GM23338 (cell line): ENCODE measurements at regions not wholly inside any gene's neighbourhood (a gene's known extent, or its start where the extent isn't known, plus 50 kb on each side); places are given as distances from the start of the nearest gene placed in this dataset.

ENCODE experiments used
- ATAC-seq: fragments of 200-7000 bp; cut with Tn5 transposase; 3 replicates; pipeline ENCODE4 v1.9.1; 2020
- DNase-seq: peaks from one replicate; pipeline ENCODE4 v3.0.0-alpha.2; 2015; ENCODE audit warnings: low spot score
- H2AFZ ChIP-seq: fragments of 200-600 bp; sonication (generic); 2 replicates; pipeline ENCODE4 v1.8.0; 2016; ENCODE audit warnings: antibody characterized with exemption, mild to moderate bottlenecking, moderate library complexity
- H3F3A ChIP-seq: fragments of 200-600 bp; sonication (generic); replicated peaks from 2 replicates; pipeline ENCODE4 v1.8.0; 2017; ENCODE audit warnings: antibody characterized with exemption, mixed run types, low read depth
- H3K27ac ChIP-seq: fragments of 200-600 bp; sonication (generic); 2 replicates; pipeline ENCODE4 v1.6.1; 2016; ENCODE audit warnings: low read depth
- H3K27me3 ChIP-seq: fragments of 200-600 bp; sonication (generic); 2 replicates; pipeline ENCODE4 v1.8.0; 2016; ENCODE audit warnings: mild to moderate bottlenecking, mixed run types, moderate library complexity; ENCODE audit not compliant: insufficient read depth
- H3K36me3 ChIP-seq: fragments of 200-600 bp; sonication (generic); 2 replicates; pipeline ENCODE4 v1.8.0; 2016; ENCODE audit warnings: mild to moderate bottlenecking; ENCODE audit not compliant: insufficient read depth
- H3K4me1 ChIP-seq: fragments of 200-600 bp; sonication (generic); 2 replicates; pipeline ENCODE4 v1.8.0; 2016; ENCODE audit warnings: mild to moderate bottlenecking, moderate library complexity; ENCODE audit not compliant: insufficient read depth
- H3K4me2 ChIP-seq: fragments of 200-600 bp; sonication (generic); 2 replicates; pipeline ENCODE4 v1.7.1; 2017; ENCODE audit warnings: mixed run types
- H3K4me3 ChIP-seq: fragments of 200-600 bp; sonication (generic); 2 replicates; pipeline ENCODE4 v1.6.1; 2016; ENCODE audit warnings: mixed run types
- H3K79me2 ChIP-seq: fragments of 200-600 bp; sonication (generic); replicated peaks from 2 replicates; pipeline ENCODE4 v1.8.0; 2017; ENCODE audit warnings: mild to moderate bottlenecking; ENCODE audit not compliant: insufficient read depth
- H3K9me2 ChIP-seq: fragments of 200-600 bp; sonication (generic); 2 replicates; pipeline ENCODE4 v1.8.0; 2017; ENCODE audit not compliant: insufficient read depth
- H4K20me1 ChIP-seq: fragments of 200-600 bp; sonication (generic); replicated peaks from 2 replicates; pipeline ENCODE4 v1.8.0; 2017; ENCODE audit warnings: mild to moderate bottlenecking; ENCODE audit not compliant: insufficient read depth
- H3K27ac Mint-ChIP-seq: 2 replicates; pipeline ENCODE4 v1.8.0; 2020; ENCODE audit warnings: inconsistent platforms, mild to moderate bottlenecking, moderate library complexity, mixed read lengths
- H3K27me3 Mint-ChIP-seq: 3 replicates; pipeline ENCODE4 v1.8.0; 2022; ENCODE audit warnings: low read depth, mild to moderate bottlenecking, moderate library complexity, mixed read lengths, inconsistent platforms; ENCODE audit not compliant: insufficient read depth, poor library complexity
- H3K36me3 Mint-ChIP-seq: 3 replicates; pipeline ENCODE4 v1.8.0; 2021; ENCODE audit warnings: low read depth, mild to moderate bottlenecking, inconsistent platforms, moderate library complexity, mixed read lengths
- H3K4me1 Mint-ChIP-seq: 3 replicates; pipeline ENCODE4 v1.8.0; 2020; ENCODE audit warnings: mild to moderate bottlenecking, inconsistent platforms, mixed read lengths
- H3K4me3 Mint-ChIP-seq: 3 replicates; pipeline ENCODE4 v1.8.0; 2021; ENCODE audit warnings: moderate library complexity, mild to moderate bottlenecking, inconsistent platforms, mixed read lengths
- H3K9me3 Mint-ChIP-seq: 3 replicates; pipeline ENCODE4 v1.8.0; 2020; ENCODE audit warnings: moderate library complexity, mild to moderate bottlenecking, inconsistent platforms, mixed read lengths
- CREB1 ChIP-seq: fragments of 250-450 bp; sonication (Bioruptor Pico); IDR thresholded peaks from 2 replicates; pipeline ENCODE4 v1.5.0; 2020; ENCODE audit warnings: low read depth, mild to moderate bottlenecking, moderate library complexity
- CTCF ChIP-seq, 2 experiments: fragments of 200-600 bp in 1 of 2; sonication (generic) in 1 of 2; conservative IDR thresholded peaks; 2 replicates each; pipeline versions ENCODE4 v1.5.1 to v1.6.1; 2016 to 2017; ENCODE audit warnings: antibody characterized with exemption in 2 of 2, low read depth in 2 of 2, mild to moderate bottlenecking in 2 of 2, moderate library complexity in 1 of 2
- ETS1 ChIP-seq: IDR thresholded peaks from 2 replicates; pipeline ENCODE4 v1.6.1; 2016; ENCODE audit warnings: antibody characterized with exemption
- EZH2 ChIP-seq: fragments of 200-600 bp; sonication (generic); IDR thresholded peaks from one replicate; pipeline ENCODE4 v1.8.0; 2017; ENCODE audit warnings: antibody characterized with exemption, mild to moderate bottlenecking, low read depth; ENCODE audit not compliant: unreplicated experiment
- EZH2phosphoT487 ChIP-seq: fragments of 200-600 bp; sonication (generic); IDR thresholded peaks from one replicate; pipeline ENCODE4 v1.8.1; 2018; ENCODE audit warnings: antibody characterized with exemption; ENCODE audit not compliant: unreplicated experiment
- JUNB ChIP-seq: IDR thresholded peaks from one replicate; pipeline ENCODE4 v1.6.1; 2016; ENCODE audit warnings: antibody characterized with exemption; ENCODE audit not compliant: unreplicated experiment
- NANOG ChIP-seq: IDR thresholded peaks from 2 replicates; pipeline ENCODE4 v1.6.1; 2016; ENCODE audit warnings: antibody characterized with exemption, borderline replicate concordance
- POLR2AphosphoS5 ChIP-seq: IDR thresholded peaks from 2 replicates; pipeline ENCODE4 v1.6.1; 2016; ENCODE audit warnings: antibody characterized with exemption, low read depth
- REST ChIP-seq: IDR thresholded peaks from one replicate; pipeline ENCODE4 v1.6.1; 2018; ENCODE audit warnings: antibody characterized with exemption; ENCODE audit not compliant: unreplicated experiment
- STAT1 ChIP-seq: IDR thresholded peaks from one replicate; pipeline ENCODE4 v1.6.1; 2016; ENCODE audit warnings: antibody characterized with exemption; ENCODE audit not compliant: unreplicated experiment
- ZNF114 ChIP-seq: fragments of 250-450 bp; sonication (Bioruptor Pico); IDR thresholded peaks from 2 replicates; pipeline ENCODE4 v1.5.0; 2020; ENCODE audit warnings: mild to moderate bottlenecking, moderate library complexity
- ZNF331 ChIP-seq: fragments of 250-450 bp; sonication (Bioruptor Pico); IDR thresholded peaks from 2 replicates; pipeline ENCODE4 v1.5.0; 2020; ENCODE audit warnings: low read depth, mild to moderate bottlenecking, moderate library complexity

- TF ChIP-seq CREB1 (CRISPR knock-in tag) (no peak), JUNB (no peak), EZH2 (no peak), EZH2phosphoT487 (no peak), CTCF (conservative IDR thresholded peaks at IDR 0.05; ENCODE audit: low read depth in 2 of 2) (no peak), ETS1 (no peak), ZNF114 (no peak)
Measured at GRCh38 chr11:81211050-81211449, 1522.6 kb downstream of the FAM181B start (continued).

GRCh38 chr11:81207421-81208054 lies 1526.1 kb downstream of the FAM181B start:
- DNase-seq (peak; percentile 11), ATAC-seq (no peak; the same call in 2 of the 3 replicates)
- H3K4me3 Mint-ChIP-seq, result no peak overlapping the region
- H3K36me3 ChIP-seq, result no peaks in the 10 kb centered on the region
- H3K4me3 ChIP-seq, result no peak overlapping the region
- H2AFZ ChIP-seq, result no peak overlapping the region
- H3K9me2 ChIP-seq, result no peaks in the 10 kb centered on the region
- no peaks in the 10 kb centered on the region for H3K4me1 ChIP-seq
- H4K20me1 ChIP-seq, result 0 out of 2 replicates have a peak, but pooled peaks cover 2% of the 10 kb centered on the region
- H3K27me3 Mint-ChIP-seq, result no peaks in the 10 kb centered on the region
- no peak overlapping the region for H3K27ac ChIP-seq
- no peaks in the 10 kb centered on the region for H3K79me2 ChIP-seq
- no peaks in the 10 kb centered on the region for H3K4me1 Mint-ChIP-seq
- peaks cover 3% of the 10 kb centered on the region for H3K9me3 Mint-ChIP-seq
- no peak overlapping the region for H3K27ac Mint-ChIP-seq
- H3K27me3 ChIP-seq, result no peaks in the 10 kb centered on the region
- no peaks in the 10 kb centered on the region for H3F3A ChIP-seq
- no peaks in the 10 kb centered on the region for H3K36me3 Mint-ChIP-seq
- no peak overlapping the region for H3K4me2 ChIP-seq
- no peak for TF ChIP-seq ZNF331 (CRISPR knock-in tag)
- no peak for TF ChIP-seq ZNF114
- no peak for TF ChIP-seq EZH2phosphoT487
- no peak for TF ChIP-seq CREB1 (CRISPR knock-in tag)
- no peak for TF ChIP-seq POLR2AphosphoS5
- no peak for TF ChIP-seq NANOG
- no peak for TF ChIP-seq STAT1
- TF ChIP-seq ETS1, result no peak
- no peak for TF ChIP-seq EZH2
- TF ChIP-seq JUNB, result no peak
- TF ChIP-seq REST, result no peak
